HepG2 (cell line): ENCODE measurements at regions not wholly inside any gene's neighbourhood (a gene's known extent, or its start where the extent isn't known, plus 50 kb on each side); places are given as distances from the start of the nearest gene placed in this dataset.
"Not testable (repeated sequence)": the region's sequence is repeated elsewhere in the genome, so short reads cannot be mapped to it uniquely, and the experiment has no call there.

Source experiments
- ATAC-seq: fragments of 200-7000 bp; cut with Tn5 transposase; 3 replicates; pipeline ENCODE4 v1.9.1; 2020; ENCODE audit warnings: mild to moderate bottlenecking, moderate library complexity
- BruUV-seq: library from RNA; stranded (reverse); fragments of 400-500 nt; replicated peaks from 2 replicates; lab custom pipeline; 2021; lab: Mats Ljungman, UMichigan
- CTCF ChIA-PET: fragments of 300-600 bp; formaldehyde crosslinking; extraction: SDS; loops from one replicate; lab custom pipeline; 2021; ENCODE audit warnings: low total read pairs, inconsistent platforms, low intra/inter-chr PET ratio; lab: Yijun Ruan, JAX
- POLR2A ChIA-PET: fragments of 350-600 bp; sonication (Branson Sonifier 250); formaldehyde crosslinking; loops from one replicate; lab custom pipeline; 2020; ENCODE audit warnings: antibody characterized with exemption, inconsistent platforms; lab: Yijun Ruan, JAX
- DNase-seq: peaks from one replicate; pipeline ENCODE4 v3.0.0-alpha.2; 2015; ENCODE audit warnings: low spot score
- FAIRE-seq: peaks from 3 replicates; lab custom pipeline; 2011; peaks lifted over from hg19 to GRCh38; lab: Jason Lieb, UNC
- H2AFZ ChIP-seq: one replicate; pipeline ENCODE4 v1.6.1; 2011; ENCODE audit warnings: low read length, inconsistent platforms
- H3K27ac ChIP-seq: fragments of 300-600 bp; 3 replicates; pipeline ENCODE4 v1.8.0; 2011; ENCODE audit warnings: mixed run types, mild to moderate bottlenecking, mixed read lengths, low read length, inconsistent platforms; ENCODE audit not compliant: insufficient read depth; ENCODE audit errors: extremely low read length
- H3K27me3 ChIP-seq, 2 experiments: fragments of 200-600 bp in 1 of 2; 2 replicates in 1 of 2; 3 replicates in 1 of 2; pipeline versions ENCODE4 v1.6.0 to v1.8.0; 2011; ENCODE audit warnings: low read length in 2 of 2, mild to moderate bottlenecking in 2 of 2, moderate library complexity in 2 of 2, inconsistent platforms in 1 of 2; ENCODE audit not compliant: insufficient read depth in 2 of 2, control insufficient read depth in 1 of 2
- H3K36me3 ChIP-seq, 2 experiments: fragments of 200-600 bp in 1 of 2; replicated peaks in 1 of 2; 2 replicates in 1 of 2; 3 replicates in 1 of 2; pipeline versions ENCODE4 v1.5.1 to v1.8.0; 2011; ENCODE audit warnings: low read length in 2 of 2, inconsistent platforms in 1 of 2; ENCODE audit not compliant: insufficient read depth in 2 of 2, control insufficient read depth in 1 of 2
- H3K4me1 ChIP-seq: 2 replicates; pipeline ENCODE4 v1.5.1; 2012; ENCODE audit warnings: low read length, inconsistent platforms; ENCODE audit not compliant: insufficient read depth
- H3K4me2 ChIP-seq: 2 replicates; pipeline ENCODE4 v1.6.0; 2011; ENCODE audit warnings: low read depth, low read length, inconsistent platforms
- H3K4me3 ChIP-seq, 3 experiments: fragments of 200-600 bp in 1 of 3; sonication (generic), shearing (Covaris generic) in 1 of 3; replicated peaks in 1 of 3; 2 replicates each; pipeline ENCODE4 v1.5.1; 2011 to 2016; ENCODE audit warnings: low read length in 3 of 3, inconsistent platforms in 2 of 3, low read depth in 2 of 3, mild to moderate bottlenecking in 2 of 3, control low read depth in 1 of 3, mixed read lengths in 1 of 3; ENCODE audit not compliant: insufficient read depth in 1 of 3
- H3K79me2 ChIP-seq: one replicate; pipeline ENCODE4 v1.6.1; 2011; ENCODE audit warnings: low read length, inconsistent platforms; ENCODE audit not compliant: insufficient read depth
- H3K9ac ChIP-seq: 2 replicates; pipeline ENCODE4 v1.6.0; 2011; ENCODE audit warnings: mild to moderate bottlenecking, low read depth, low read length, inconsistent platforms; ENCODE audit not compliant: insufficient read depth
- H3K9me3 ChIP-seq: 2 replicates; pipeline ENCODE4 v1.5.1; 2012; ENCODE audit warnings: mild to moderate bottlenecking, low read length
- H4K20me1 ChIP-seq: 2 replicates; pipeline ENCODE4 v1.6.0; 2011; ENCODE audit warnings: inconsistent platforms, mild to moderate bottlenecking, low read length, moderate library complexity; ENCODE audit not compliant: insufficient read depth
- ATF1 ChIP-seq: IDR thresholded peaks from 2 replicates; pipeline ENCODE4 v1.6.1; 2016; ENCODE audit warnings: mild to moderate bottlenecking, control low read depth
- HNF4A ChIP-seq: sonication (generic); formaldehyde crosslinking; IDR thresholded peaks from 2 replicates; pipeline ENCODE4 v1.4.0; 2020; ENCODE audit warnings: missing genetic modification reagents
- HNRNPK ChIP-seq: fragments of 200-400 bp; formaldehyde crosslinking; IDR thresholded peaks from 2 replicates; pipeline ENCODE4 v1.6.1; 2018; ENCODE audit warnings: low read length, low read depth, moderate library complexity, mild to moderate bottlenecking; ENCODE audit not compliant: poor library complexity, severe bottlenecking
- KDM4B ChIP-seq: sonication (generic); formaldehyde crosslinking; IDR thresholded peaks from 2 replicates; pipeline ENCODE4 v1.4.0; 2020; ENCODE audit warnings: missing genetic modification reagents
- MTA1 ChIP-seq: sonication (generic); formaldehyde crosslinking; IDR thresholded peaks from 2 replicates; pipeline ENCODE4 v1.4.0; 2020; ENCODE audit warnings: missing genetic modification reagents, mild to moderate bottlenecking, borderline replicate concordance
- ZNF121 ChIP-seq: sonication (generic); formaldehyde crosslinking; IDR thresholded peaks from 2 replicates; pipeline ENCODE4 v1.5.0; 2020; ENCODE audit warnings: mild to moderate bottlenecking, missing genetic modification reagents
- ZNF773 ChIP-seq: sonication (generic); formaldehyde crosslinking; IDR thresholded peaks from 2 replicates; pipeline ENCODE4 v1.4.0; 2020; ENCODE audit warnings: missing genetic modification reagents, borderline replicate concordance
- WGBS: methylation state at CpG from one replicate; pipeline ENCODE4 v1.1.6; 2017; ENCODE audit warnings: low lambda C conversion rate; 5-methylcytosine and 5-hydroxymethylcytosine counted together
- in situ Hi-C: cut with HindIII; loops from 2 replicates; pipeline ENCODE4 v1.10.0; 2017; ENCODE audit warnings: low pct_unique_long_range_greater_than_20kb; ENCODE audit not compliant: extremely low pct_ligation_motif_present
- intact Hi-C: fragments of 100-400 bp; cut with micrococcal nuclease; formaldehyde crosslinking; loops from one replicate; pipeline ENCODE4 v1.10.0; 2022; ENCODE audit not compliant: unreplicated experiment
- TF ChIP-seq, protein P1 (sequence below): sonication (generic); formaldehyde crosslinking; IDR thresholded peaks from 2 replicates; pipeline ENCODE4 v1.4.0; 2020; ENCODE audit warnings: missing genetic modification reagents, borderline replicate concordance
- TF ChIP-seq, protein P2 (sequence below): IDR thresholded peaks from 2 replicates; pipeline ENCODE4 v1.6.1; 2016

DNA sequence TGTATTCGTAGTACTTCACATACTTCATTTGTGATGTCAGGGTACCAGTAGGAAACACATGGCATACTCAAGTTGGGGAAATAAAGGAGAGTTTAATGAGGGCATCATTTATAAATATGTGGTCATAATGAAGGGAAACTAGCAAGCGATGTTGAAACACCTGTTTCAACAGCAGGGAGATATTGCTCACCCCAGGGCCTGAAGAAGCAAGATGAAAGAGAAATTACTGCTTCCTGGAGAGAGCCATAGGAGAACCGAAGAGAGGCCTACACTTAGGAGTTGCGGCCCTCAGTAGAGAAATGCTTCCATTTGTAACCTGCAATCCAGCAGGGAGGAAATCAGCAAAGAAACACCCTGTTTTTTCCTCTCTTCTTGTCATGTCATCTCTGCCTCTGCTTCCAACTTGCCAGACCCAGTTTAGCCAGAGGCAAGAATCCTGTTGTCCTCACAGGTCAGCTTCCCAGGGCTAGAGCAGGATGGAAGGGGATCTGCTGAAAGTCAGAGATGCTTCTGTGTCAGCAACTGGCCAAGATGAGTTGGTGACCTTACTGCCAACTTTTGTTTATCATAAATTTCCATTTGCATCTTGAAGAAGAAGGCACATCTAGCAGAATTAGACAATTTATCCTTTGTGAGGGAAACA lies 67.6 kb upstream of the TSPAN2 start (continued):
- TF ChIP-seq, protein P1, sequence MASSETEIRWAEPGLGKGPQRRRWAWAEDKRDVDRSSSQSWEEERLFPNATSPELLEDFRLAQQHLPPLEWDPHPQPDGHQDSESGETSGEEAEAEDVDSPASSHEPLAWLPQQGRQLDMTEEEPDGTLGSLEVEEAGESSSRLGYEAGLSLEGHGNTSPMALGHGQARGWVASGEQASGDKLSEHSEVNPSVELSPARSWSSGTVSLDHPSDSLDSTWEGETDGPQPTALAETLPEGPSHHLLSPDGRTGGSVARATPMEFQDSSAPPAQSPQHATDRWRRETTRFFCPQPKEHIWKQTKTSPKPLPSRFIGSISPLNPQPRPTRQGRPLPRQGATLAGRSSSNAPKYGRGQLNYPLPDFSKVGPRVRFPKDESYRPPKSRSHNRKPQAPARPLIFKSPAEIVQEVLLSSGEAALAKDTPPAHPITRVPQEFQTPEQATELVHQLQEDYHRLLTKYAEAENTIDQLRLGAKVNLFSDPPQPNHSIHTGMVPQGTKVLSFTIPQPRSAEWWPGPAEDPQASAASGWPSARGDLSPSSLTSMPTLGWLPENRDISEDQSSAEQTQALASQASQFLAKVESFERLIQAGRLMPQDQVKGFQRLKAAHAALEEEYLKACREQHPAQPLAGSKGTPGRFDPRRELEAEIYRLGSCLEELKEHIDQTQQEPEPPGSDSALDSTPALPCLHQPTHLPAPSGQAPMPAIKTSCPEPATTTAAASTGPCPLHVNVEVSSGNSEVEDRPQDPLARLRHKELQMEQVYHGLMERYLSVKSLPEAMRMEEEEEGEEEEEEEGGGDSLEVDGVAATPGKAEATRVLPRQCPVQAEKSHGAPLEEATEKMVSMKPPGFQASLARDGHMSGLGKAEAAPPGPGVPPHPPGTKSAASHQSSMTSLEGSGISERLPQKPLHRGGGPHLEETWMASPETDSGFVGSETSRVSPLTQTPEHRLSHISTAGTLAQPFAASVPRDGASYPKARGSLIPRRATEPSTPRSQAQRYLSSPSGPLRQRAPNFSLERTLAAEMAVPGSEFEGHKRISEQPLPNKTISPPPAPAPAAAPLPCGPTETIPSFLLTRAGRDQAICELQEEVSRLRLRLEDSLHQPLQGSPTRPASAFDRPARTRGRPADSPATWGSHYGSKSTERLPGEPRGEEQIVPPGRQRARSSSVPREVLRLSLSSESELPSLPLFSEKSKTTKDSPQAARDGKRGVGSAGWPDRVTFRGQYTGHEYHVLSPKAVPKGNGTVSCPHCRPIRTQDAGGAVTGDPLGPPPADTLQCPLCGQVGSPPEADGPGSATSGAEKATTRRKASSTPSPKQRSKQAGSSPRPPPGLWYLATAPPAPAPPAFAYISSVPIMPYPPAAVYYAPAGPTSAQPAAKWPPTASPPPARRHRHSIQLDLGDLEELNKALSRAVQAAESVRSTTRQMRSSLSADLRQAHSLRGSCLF (CRISPR knock-in tag) = no peak
- TF ChIP-seq ATF1 (CRISPR knock-in tag) (no peak), ZNF121 (CRISPR knock-in tag) (no peak), MTA1 (CRISPR knock-in tag) (no peak), ZNF773 (no peak), KDM4B (CRISPR knock-in tag) (no peak), HNRNPK (no peak)

DNA sequence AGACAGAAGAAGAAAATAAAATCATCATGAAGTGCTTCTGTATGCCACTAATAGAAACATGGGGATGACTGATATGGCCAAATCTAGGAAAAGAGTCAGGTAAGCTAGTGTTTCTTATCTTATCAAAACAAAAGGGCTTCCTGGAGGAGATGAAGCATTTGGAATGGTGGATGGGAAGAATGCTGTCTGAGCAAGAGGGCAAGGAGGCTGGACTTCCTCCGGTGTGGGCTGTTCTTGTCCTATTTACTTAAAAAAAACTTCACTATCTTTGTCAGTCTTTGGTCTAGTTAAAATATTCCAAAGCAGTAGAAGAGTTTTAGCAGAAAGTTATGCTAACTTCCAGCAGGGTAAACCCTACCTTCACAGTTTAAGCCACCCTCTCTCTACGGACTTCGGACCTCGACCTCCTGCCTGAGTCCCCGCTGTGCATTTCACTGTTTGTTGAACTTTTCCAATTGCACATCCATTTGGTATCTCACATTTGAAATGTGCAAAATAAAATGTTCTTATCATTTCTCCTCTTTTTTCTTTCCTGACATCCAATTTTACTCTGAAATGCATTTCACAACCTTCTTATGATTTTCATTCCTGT lies 64.8 kb upstream of the TSPAN2 start:
- Histone ChIP-seq H3K9ac (no peak overlapping the region), H3K27me3 (no peaks in the 10 kb centered on the region), H3K4me2 (no peak overlapping the region), H3K4me3 (no peak overlapping the region), H3K27ac (no peak overlapping the region), H3K9me3 (no peaks in the 10 kb centered on the region), H3K36me3 (no peaks in the 10 kb centered on the region), H4K20me1 (no peaks in the 10 kb centered on the region; the same call in 1 of the 2 replicates), H3K4me1 (peaks cover 9% of the 10 kb centered on the region), H3K79me2 (no peaks in the 10 kb centered on the region), H2AFZ (no peak overlapping the region)
- ATAC-seq = peak; percentile 63
- no TSS peak for BruUV-seq
- ChIA-PET POLR2A (no interaction called here), CTCF (no interaction called here)
- TF ChIP-seq HNF4A (CRISPR knock-in tag) = peak; percentile 61
- TF ChIP-seq, protein P2, sequence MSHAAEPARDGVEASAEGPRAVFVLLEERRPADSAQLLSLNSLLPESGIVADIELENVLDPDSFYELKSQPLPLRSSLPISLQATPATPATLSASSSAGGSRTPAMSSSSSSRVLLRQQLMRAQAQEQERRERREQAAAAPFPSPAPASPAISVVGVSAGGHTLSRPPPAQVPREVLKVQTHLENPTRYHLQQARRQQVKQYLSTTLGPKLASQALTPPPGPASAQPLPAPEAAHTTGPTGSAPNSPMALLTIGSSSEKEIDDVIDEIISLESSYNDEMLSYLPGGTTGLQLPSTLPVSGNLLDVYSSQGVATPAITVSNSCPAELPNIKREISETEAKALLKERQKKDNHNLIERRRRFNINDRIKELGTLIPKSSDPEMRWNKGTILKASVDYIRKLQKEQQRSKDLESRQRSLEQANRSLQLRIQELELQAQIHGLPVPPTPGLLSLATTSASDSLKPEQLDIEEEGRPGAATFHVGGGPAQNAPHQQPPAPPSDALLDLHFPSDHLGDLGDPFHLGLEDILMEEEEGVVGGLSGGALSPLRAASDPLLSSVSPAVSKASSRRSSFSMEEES (CRISPR knock-in tag) = no peak
- FAIRE-seq = no peak
- DNase-seq = no peak
- 9% methylated on average over 5 of the region's 5 CpGs for WGBS
- intact Hi-C loops (no loop called here), in situ Hi-C loops (no loop called here)

DNA sequence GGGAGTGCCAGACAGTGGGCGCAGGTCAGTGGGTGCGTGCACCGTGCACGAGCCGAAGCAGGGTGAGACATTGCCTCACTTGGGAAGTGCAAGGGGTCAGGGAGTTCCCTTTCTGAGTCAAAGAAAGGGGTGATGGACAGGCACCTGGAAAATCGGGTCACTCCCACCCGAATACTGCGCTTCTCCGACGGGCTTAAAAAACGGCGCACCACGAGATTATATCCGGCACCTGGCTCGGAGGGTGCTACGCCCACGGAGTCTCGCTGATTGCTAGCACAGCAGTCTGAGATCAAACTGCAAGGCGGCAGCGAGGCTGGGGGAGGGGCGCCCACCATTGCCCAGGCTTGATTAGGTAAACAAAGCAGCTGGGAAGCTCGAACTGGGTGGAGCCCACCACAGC lies 58.6 kb upstream of the TSPAN2 start:
- H4K20me1 ChIP-seq, H3K4me3 ChIP-seq, FAIRE-seq, in situ Hi-C loops, intact Hi-C loops, ATAC-seq, H3K79me2 ChIP-seq, H3K27ac ChIP-seq, POLR2A ChIA-PET, H3K4me1 ChIP-seq, H3K27me3 ChIP-seq, H3K9ac ChIP-seq, BruUV-seq, H3K4me2 ChIP-seq, H3K9me3 ChIP-seq, H2AFZ ChIP-seq, DNase-seq, H3K36me3 ChIP-seq, CTCF ChIA-PET: not testable (repeated sequence)
- 2% methylated on average over 12 of the region's 22 CpGs for WGBS
